ENCODE measurements at regions not wholly inside any gene's neighbourhood (a gene's known extent, or its start where the extent isn't known, plus 50 kb on each side); places are given as distances from the start of the nearest gene placed in this dataset.

GRCh38 chr17:45579529-45580495, 89.3 kb upstream of the PLEKHM1 start:
- TF ChIP-seq POLR2AphosphoS5 (IDR thresholded peaks at IDR 0.05; ENCODE audit: low read depth, low read length) (no peak), TAF1 (IDR thresholded peaks at IDR 0.05; ENCODE audit: borderline replicate concordance, insufficient read depth, low read length) (no peak)

All from PFSK-1 (cell line).